GM23338 (cell line): ENCODE measurements at regions not wholly inside any gene's neighbourhood (a gene's known extent, or its start where the extent isn't known, plus 50 kb on each side); places are given as distances from the start of the nearest gene placed in this dataset.

Experiments
- ATAC-seq: fragments of 200-7000 bp; cut with Tn5 transposase; 3 replicates; pipeline ENCODE4 v1.9.1; 2020
- DNase-seq: peaks from one replicate; pipeline ENCODE4 v3.0.0-alpha.2; 2015; ENCODE audit warnings: low spot score
- H2AFZ ChIP-seq: fragments of 200-600 bp; sonication (generic); 2 replicates; pipeline ENCODE4 v1.8.0; 2016; ENCODE audit warnings: antibody characterized with exemption, mild to moderate bottlenecking, moderate library complexity
- H3F3A ChIP-seq: fragments of 200-600 bp; sonication (generic); replicated peaks from 2 replicates; pipeline ENCODE4 v1.8.0; 2017; ENCODE audit warnings: antibody characterized with exemption, mixed run types, low read depth
- H3K27ac ChIP-seq: fragments of 200-600 bp; sonication (generic); 2 replicates; pipeline ENCODE4 v1.6.1; 2016; ENCODE audit warnings: low read depth
- H3K27me3 ChIP-seq: fragments of 200-600 bp; sonication (generic); 2 replicates; pipeline ENCODE4 v1.8.0; 2016; ENCODE audit warnings: mild to moderate bottlenecking, mixed run types, moderate library complexity; ENCODE audit not compliant: insufficient read depth
- H3K36me3 ChIP-seq: fragments of 200-600 bp; sonication (generic); 2 replicates; pipeline ENCODE4 v1.8.0; 2016; ENCODE audit warnings: mild to moderate bottlenecking; ENCODE audit not compliant: insufficient read depth
- H3K4me1 ChIP-seq: fragments of 200-600 bp; sonication (generic); 2 replicates; pipeline ENCODE4 v1.8.0; 2016; ENCODE audit warnings: mild to moderate bottlenecking, moderate library complexity; ENCODE audit not compliant: insufficient read depth
- H3K4me2 ChIP-seq: fragments of 200-600 bp; sonication (generic); 2 replicates; pipeline ENCODE4 v1.7.1; 2017; ENCODE audit warnings: mixed run types
- H3K4me3 ChIP-seq: fragments of 200-600 bp; sonication (generic); 2 replicates; pipeline ENCODE4 v1.6.1; 2016; ENCODE audit warnings: mixed run types
- H3K79me2 ChIP-seq: fragments of 200-600 bp; sonication (generic); replicated peaks from 2 replicates; pipeline ENCODE4 v1.8.0; 2017; ENCODE audit warnings: mild to moderate bottlenecking; ENCODE audit not compliant: insufficient read depth
- H3K9me2 ChIP-seq: fragments of 200-600 bp; sonication (generic); 2 replicates; pipeline ENCODE4 v1.8.0; 2017; ENCODE audit not compliant: insufficient read depth
- H4K20me1 ChIP-seq: fragments of 200-600 bp; sonication (generic); replicated peaks from 2 replicates; pipeline ENCODE4 v1.8.0; 2017; ENCODE audit warnings: mild to moderate bottlenecking; ENCODE audit not compliant: insufficient read depth
- H3K27ac Mint-ChIP-seq: 2 replicates; pipeline ENCODE4 v1.8.0; 2020; ENCODE audit warnings: inconsistent platforms, mild to moderate bottlenecking, moderate library complexity, mixed read lengths
- H3K27me3 Mint-ChIP-seq: 3 replicates; pipeline ENCODE4 v1.8.0; 2022; ENCODE audit warnings: low read depth, mild to moderate bottlenecking, moderate library complexity, mixed read lengths, inconsistent platforms; ENCODE audit not compliant: insufficient read depth, poor library complexity
- H3K36me3 Mint-ChIP-seq: 3 replicates; pipeline ENCODE4 v1.8.0; 2021; ENCODE audit warnings: low read depth, mild to moderate bottlenecking, inconsistent platforms, moderate library complexity, mixed read lengths
- H3K4me1 Mint-ChIP-seq: 3 replicates; pipeline ENCODE4 v1.8.0; 2020; ENCODE audit warnings: mild to moderate bottlenecking, inconsistent platforms, mixed read lengths
- H3K4me3 Mint-ChIP-seq: 3 replicates; pipeline ENCODE4 v1.8.0; 2021; ENCODE audit warnings: moderate library complexity, mild to moderate bottlenecking, inconsistent platforms, mixed read lengths
- H3K9me3 Mint-ChIP-seq: 3 replicates; pipeline ENCODE4 v1.8.0; 2020; ENCODE audit warnings: moderate library complexity, mild to moderate bottlenecking, inconsistent platforms, mixed read lengths
- EZH2phosphoT487 ChIP-seq: fragments of 200-600 bp; sonication (generic); IDR thresholded peaks from one replicate; pipeline ENCODE4 v1.8.1; 2018; ENCODE audit warnings: antibody characterized with exemption; ENCODE audit not compliant: unreplicated experiment
- JUNB ChIP-seq: IDR thresholded peaks from one replicate; pipeline ENCODE4 v1.6.1; 2016; ENCODE audit warnings: antibody characterized with exemption; ENCODE audit not compliant: unreplicated experiment
- NANOG ChIP-seq: IDR thresholded peaks from 2 replicates; pipeline ENCODE4 v1.6.1; 2016; ENCODE audit warnings: antibody characterized with exemption, borderline replicate concordance
- STAT1 ChIP-seq: IDR thresholded peaks from one replicate; pipeline ENCODE4 v1.6.1; 2016; ENCODE audit warnings: antibody characterized with exemption; ENCODE audit not compliant: unreplicated experiment
- ZNF114 ChIP-seq: fragments of 250-450 bp; sonication (Bioruptor Pico); IDR thresholded peaks from 2 replicates; pipeline ENCODE4 v1.5.0; 2020; ENCODE audit warnings: mild to moderate bottlenecking, moderate library complexity
- TF ChIP-seq, protein P1 (sequence below): fragments of 250-450 bp; sonication (Bioruptor Pico); IDR thresholded peaks from 2 replicates; pipeline ENCODE4 v1.5.0; 2020; ENCODE audit warnings: mild to moderate bottlenecking, moderate library complexity
- TF ChIP-seq, protein P2 (sequence below), 2 experiments: fragments of 200-600 bp in 1 of 2; sonication (generic) in 1 of 2; conservative IDR thresholded peaks; 2 replicates each; pipeline versions ENCODE4 v1.5.1 to v1.6.1; 2016 to 2017; ENCODE audit warnings: antibody characterized with exemption in 2 of 2, low read depth in 2 of 2, mild to moderate bottlenecking in 2 of 2, moderate library complexity in 1 of 2

DNA sequence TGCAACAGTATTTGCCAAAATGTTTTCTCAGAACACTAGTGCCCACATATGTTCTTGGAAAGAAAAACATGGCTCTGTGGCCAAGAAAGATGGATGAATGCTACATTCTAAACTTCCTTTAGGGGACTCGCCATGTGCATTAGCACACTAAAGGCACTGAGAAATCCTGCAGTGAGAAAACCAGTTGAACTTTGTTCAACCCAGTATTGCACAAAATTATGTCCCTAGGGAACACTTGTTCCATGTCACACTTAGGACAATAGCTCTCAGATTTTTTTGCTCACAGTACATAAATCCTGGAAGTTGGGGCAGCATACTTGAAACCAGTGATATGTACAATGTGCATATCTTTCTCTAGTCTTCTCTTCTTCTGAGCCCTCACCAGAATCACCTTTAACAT lies 96.6 kb downstream of the ADRB2 start (continued):
- TF ChIP-seq, protein P1, sequence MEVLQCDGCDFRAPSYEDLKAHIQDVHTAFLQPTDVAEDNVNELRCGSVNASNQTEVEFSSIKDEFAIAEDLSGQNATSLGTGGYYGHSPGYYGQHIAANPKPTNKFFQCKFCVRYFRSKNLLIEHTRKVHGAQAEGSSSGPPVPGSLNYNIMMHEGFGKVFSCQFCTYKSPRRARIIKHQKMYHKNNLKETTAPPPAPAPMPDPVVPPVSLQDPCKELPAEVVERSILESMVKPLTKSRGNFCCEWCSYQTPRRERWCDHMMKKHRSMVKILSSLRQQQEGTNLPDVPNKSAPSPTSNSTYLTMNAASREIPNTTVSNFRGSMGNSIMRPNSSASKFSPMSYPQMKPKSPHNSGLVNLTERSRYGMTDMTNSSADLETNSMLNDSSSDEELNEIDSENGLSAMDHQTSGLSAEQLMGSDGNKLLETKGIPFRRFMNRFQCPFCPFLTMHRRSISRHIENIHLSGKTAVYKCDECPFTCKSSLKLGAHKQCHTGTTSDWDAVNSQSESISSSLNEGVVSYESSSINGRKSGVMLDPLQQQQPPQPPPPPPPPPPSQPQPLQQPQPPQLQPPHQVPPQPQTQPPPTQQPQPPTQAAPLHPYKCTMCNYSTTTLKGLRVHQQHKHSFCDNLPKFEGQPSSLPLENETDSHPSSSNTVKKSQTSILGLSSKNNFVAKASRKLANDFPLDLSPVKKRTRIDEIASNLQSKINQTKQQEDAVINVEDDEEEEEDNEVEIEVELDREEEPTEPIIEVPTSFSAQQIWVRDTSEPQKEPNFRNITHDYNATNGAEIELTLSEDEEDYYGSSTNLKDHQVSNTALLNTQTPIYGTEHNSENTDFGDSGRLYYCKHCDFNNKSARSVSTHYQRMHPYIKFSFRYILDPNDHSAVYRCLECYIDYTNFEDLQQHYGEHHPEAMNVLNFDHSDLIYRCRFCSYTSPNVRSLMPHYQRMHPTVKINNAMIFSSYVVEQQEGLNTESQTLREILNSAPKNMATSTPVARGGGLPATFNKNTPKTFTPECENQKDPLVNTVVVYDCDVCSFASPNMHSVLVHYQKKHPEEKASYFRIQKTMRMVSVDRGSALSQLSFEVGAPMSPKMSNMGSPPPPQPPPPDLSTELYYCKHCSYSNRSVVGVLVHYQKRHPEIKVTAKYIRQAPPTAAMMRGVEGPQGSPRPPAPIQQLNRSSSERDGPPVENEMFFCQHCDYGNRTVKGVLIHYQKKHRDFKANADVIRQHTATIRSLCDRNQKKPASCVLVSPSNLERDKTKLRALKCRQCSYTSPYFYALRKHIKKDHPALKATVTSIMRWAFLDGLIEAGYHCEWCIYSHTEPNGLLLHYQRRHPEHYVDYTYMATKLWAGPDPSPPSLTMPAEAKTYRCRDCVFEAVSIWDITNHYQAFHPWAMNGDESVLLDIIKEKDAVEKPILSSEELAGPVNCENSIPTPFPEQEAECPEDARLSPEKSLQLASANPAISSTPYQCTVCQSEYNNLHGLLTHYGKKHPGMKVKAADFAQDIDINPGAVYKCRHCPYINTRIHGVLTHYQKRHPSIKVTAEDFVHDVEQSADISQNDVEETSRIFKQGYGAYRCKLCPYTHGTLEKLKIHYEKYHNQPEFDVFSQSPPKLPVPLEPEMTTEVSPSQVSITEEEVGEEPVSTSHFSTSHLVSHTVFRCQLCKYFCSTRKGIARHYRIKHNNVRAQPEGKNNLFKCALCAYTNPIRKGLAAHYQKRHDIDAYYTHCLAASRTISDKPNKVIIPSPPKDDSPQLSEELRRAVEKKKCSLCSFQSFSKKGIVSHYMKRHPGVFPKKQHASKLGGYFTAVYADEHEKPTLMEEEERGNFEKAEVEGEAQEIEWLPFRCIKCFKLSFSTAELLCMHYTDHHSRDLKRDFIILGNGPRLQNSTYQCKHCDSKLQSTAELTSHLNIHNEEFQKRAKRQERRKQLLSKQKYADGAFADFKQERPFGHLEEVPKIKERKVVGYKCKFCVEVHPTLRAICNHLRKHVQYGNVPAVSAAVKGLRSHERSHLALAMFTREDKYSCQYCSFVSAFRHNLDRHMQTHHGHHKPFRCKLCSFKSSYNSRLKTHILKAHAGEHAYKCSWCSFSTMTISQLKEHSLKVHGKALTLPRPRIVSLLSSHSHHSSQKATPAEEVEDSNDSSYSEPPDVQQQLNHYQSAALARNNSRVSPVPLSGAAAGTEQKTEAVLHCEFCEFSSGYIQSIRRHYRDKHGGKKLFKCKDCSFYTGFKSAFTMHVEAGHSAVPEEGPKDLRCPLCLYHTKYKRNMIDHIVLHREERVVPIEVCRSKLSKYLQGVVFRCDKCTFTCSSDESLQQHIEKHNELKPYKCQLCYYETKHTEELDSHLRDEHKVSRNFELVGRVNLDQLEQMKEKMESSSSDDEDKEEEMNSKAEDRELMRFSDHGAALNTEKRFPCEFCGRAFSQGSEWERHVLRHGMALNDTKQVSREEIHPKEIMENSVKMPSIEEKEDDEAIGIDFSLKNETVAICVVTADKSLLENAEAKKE (CRISPR knock-in tag), result no peak
- no peak for TF ChIP-seq JUNB
- TF ChIP-seq, protein P2, sequence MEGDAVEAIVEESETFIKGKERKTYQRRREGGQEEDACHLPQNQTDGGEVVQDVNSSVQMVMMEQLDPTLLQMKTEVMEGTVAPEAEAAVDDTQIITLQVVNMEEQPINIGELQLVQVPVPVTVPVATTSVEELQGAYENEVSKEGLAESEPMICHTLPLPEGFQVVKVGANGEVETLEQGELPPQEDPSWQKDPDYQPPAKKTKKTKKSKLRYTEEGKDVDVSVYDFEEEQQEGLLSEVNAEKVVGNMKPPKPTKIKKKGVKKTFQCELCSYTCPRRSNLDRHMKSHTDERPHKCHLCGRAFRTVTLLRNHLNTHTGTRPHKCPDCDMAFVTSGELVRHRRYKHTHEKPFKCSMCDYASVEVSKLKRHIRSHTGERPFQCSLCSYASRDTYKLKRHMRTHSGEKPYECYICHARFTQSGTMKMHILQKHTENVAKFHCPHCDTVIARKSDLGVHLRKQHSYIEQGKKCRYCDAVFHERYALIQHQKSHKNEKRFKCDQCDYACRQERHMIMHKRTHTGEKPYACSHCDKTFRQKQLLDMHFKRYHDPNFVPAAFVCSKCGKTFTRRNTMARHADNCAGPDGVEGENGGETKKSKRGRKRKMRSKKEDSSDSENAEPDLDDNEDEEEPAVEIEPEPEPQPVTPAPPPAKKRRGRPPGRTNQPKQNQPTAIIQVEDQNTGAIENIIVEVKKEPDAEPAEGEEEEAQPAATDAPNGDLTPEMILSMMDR (conservative IDR thresholded peaks at IDR 0.05; ENCODE audit: low read depth in 2 of 2), result no peak
- no peak for TF ChIP-seq NANOG
- TF ChIP-seq STAT1, result no peak

DNA sequence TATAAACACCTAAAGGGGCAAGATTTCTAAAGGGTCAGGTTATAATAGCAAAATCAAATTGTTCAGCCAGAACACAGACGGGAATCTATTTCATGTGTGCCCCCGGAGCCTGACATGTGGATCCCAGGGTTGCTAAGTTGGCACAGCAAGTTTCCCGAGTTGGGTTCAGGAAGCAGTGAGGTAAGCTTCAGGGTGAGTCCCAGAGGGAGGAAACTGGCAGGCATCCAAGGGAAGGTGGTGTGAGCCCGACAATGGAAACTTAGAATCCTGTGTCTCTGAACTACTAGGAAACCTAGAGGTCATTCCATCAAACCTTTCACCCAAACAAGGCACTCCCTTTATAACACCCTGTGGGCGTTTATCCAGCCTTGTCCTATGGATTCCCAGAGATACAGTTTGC lies 98.4 kb downstream of the ADRB2 start:
- TF ChIP-seq EZH2phosphoT487, result no peak
- no peak for TF ChIP-seq ZNF114
- TF ChIP-seq, protein P1 (CRISPR knock-in tag), result no peak
- no peak overlapping the region for H3K27ac ChIP-seq

More for the DNA sequence above, 98.4 kb downstream of the ADRB2 start:
- Histone ChIP-seq H3K36me3 (no peaks in the 10 kb centered on the region), H2AFZ (no peak overlapping the region), H3K4me1 (peaks cover 7% of the 10 kb centered on the region; the same call in 1 of the 2 replicates), H4K20me1 (no peaks in the 10 kb centered on the region), H3K4me2 (no peak overlapping the region), H3K79me2 (no peaks in the 10 kb centered on the region), H3F3A (no peaks in the 10 kb centered on the region), H3K27me3 (no peaks in the 10 kb centered on the region), H3K9me2 (no peaks in the 10 kb centered on the region), H3K4me3 (no peak overlapping the region)
- no peak for DNase-seq
- ATAC-seq, result no peak
- peaks cover 3% of the 10 kb centered on the region for H3K27me3 Mint-ChIP-seq
- H3K9me3 Mint-ChIP-seq, result no peaks in the 10 kb centered on the region; the same call in 2 of the 3 replicates
- peaks cover 9% of the 10 kb centered on the region for H3K4me1 Mint-ChIP-seq
- no peak overlapping the region for H3K27ac Mint-ChIP-seq
- peaks cover 3% of the 10 kb centered on the region; the same call in 1 of the 3 replicates for H3K36me3 Mint-ChIP-seq
- no peak overlapping the region for H3K4me3 Mint-ChIP-seq
